CMK (cell line): ENCODE measurements at regions not wholly inside any gene's neighbourhood (a gene's known extent, or its start where the extent isn't known, plus 50 kb on each side); places are given as distances from the start of the nearest gene placed in this dataset.

Source experiments
- DNase-seq: peaks from one replicate; pipeline ENCODE4 v3.0.0-alpha.2; 2010; ENCODE audit warnings: low read depth

- no peak for DNase-seq
Measured at GRCh38 chr2:240358821-240359397, 76.6 kb upstream of the GPC1 start.

GRCh38 chr2:240359695-240360094, 75.8 kb upstream of the GPC1 start:
- no peak for DNase-seq

- no peak for DNase-seq
Measured at GRCh38 chr2:240360645-240361475, 74.6 kb upstream of the GPC1 start.

GRCh38 chr2:240362216-240362755, 73.2 kb upstream of the GPC1 start:
- DNase-seq: no peak

- DNase-seq: no peak
Measured at GRCh38 chr2:240362826-240363745, 72.4 kb upstream of the GPC1 start.

GRCh38 chr2:240363746-240364581, 71.5 kb upstream of the GPC1 start:
- DNase-seq: no peak

- no peak for DNase-seq
Measured at GRCh38 chr2:240364582-240364960, 70.9 kb upstream of the GPC1 start.

GRCh38 chr2:240364961-240365775, 70.3 kb upstream of the GPC1 start:
- no peak for DNase-seq

GRCh38 chr2:240365971-240366471, 69.4 kb upstream of the GPC1 start:
- DNase-seq: no peak

- DNase-seq: no peak
Measured at GRCh38 chr2:240366901-240367300, 68.6 kb upstream of the GPC1 start.

- no peak for DNase-seq
Measured at GRCh38 chr2:240367721-240368120, 67.7 kb upstream of the GPC1 start.

- no peak for DNase-seq
Measured at GRCh38 chr2:240368781-240369331, 66.6 kb upstream of the GPC1 start.

- DNase-seq: no peak
Measured at GRCh38 chr2:240369335-240369734, 66.1 kb upstream of the GPC1 start.

GRCh38 chr2:240369801-240370585, 65.5 kb upstream of the GPC1 start:
- no peak for DNase-seq

GRCh38 chr2:240371129-240372000, 64.1 kb upstream of the GPC1 start:
- DNase-seq: no peak

- no peak for DNase-seq
Measured at GRCh38 chr2:240372101-240372500, 63.4 kb upstream of the GPC1 start.

GRCh38 chr2:240373289-240373885, 62.1 kb upstream of the GPC1 start:
- no peak for DNase-seq
